Endothelial cell of hepatic sinusoid (primary cell): ENCODE measurements at regions not wholly inside any gene's neighbourhood (a gene's known extent, or its start where the extent isn't known, plus 50 kb on each side); places are given as distances from the start of the nearest gene placed in this dataset.

Experiments used
- in situ Hi-C: cut with HindIII; loops from 2 replicates; pipeline ENCODE4 v1.10.0; 2017; ENCODE audit warnings: low sequenced_read_pairs

- in situ Hi-C loops, result no loop called here
Observed at GRCh38 chr5:87885758-87886157, 382.9 kb downstream of the TMEM161B start.

- in situ Hi-C loops, result no loop called here
Observed at GRCh38 chr5:87877495-87877894, 391.1 kb downstream of the TMEM161B start.

DNA sequence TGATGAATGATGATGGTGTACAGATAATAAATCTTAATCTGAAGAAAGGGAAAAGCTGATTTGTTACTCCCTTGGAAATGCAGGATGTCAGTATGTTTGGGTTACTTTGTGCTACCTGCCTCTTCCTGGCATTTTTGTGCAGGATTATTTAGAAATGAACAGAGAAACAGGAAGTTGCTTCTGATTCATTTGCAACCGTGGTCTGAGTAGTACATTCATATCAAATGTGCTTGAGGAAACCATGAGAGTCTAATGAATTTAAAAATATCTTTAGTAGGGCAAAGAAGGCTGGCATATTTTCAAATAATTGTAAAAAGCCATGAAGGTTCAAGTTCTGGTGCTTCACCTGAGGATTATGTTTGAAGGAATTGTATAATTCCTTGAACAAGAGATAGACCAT is 391.6 kb downstream of the TMEM161B start:
- in situ Hi-C loops, result no loop called here

DNA sequence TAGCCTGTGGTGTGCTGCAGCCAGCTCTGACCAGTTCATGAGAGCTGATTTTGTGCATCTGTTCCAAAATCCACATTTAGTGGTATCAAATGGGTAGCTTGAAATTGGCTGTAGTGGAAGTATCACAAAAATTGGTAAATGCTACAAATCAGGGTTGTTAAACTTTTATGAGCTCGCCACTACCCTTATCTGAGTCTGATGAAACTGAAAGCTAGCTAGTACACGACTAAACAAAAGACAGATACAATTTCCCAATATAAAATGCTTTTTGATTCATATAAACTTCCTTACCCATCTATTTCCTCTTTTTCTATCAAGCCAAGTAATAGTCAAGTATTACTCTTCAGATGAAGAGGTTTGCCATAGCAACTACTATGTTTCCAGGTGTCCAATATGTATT is 392.0 kb downstream of the TMEM161B start:
- in situ Hi-C loops, result no loop called here

DNA sequence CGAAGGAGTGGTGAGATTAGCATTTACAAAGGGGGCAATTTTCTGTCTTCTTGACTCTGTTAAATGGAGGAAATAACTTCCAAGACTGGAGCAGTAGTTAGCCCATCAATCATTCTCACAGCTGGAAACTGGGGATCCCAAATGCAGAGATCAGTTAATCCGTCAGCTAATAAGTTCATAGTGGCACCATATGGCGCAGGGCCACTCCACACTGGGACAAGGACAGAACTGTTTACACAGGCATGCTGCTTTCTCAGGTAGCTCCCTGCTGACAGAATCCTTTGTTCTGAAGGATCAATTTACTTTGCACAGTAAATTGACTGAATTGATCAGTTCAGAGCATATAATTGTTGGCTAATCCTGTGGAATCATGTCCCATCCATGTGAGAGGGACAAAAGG is 395.7 kb downstream of the TMEM161B start:
- in situ Hi-C loops, result no loop called here

DNA sequence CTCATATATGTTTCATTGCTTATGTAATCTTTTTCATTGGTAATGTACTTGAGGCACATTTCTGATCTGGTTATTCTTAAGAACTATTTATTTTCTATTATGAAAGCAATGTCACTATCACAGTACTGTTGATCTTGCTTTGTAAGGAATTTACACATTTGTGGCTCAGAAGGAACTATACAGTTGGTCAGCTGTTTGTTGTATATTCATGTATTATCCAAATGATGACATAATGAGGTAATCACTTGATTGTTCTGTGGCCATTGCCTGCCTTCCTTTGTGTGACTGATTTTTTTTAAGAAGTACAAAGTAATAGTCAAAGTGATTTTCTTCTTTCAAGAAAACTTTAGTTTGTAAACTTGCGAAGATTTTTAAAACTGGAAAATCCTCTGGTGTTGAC is 399.9 kb downstream of the TMEM161B start:
- in situ Hi-C loops, result no loop called here

GRCh38 chr5:87867281-87867680 is 401.4 kb downstream of the TMEM161B start:
- in situ Hi-C loops, result no loop called here

DNA sequence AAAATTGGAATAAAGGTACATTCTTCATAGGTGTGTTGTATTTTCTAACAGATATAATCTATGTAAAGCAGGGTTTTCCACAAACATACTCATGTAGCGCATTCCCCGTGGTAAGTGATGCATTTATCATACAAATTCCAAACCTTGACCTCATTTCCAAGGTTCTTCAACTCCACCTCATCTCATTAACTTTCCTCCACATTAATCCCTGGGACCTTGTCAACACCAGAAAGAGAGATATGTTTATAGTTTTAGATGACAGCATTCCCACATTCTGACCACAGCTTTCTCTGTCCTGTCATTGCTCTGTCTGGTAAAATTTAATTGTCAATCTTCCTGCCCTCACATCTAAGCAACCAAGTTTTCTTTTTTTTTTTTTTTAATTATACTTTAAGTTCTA is 415.1 kb downstream of the TMEM161B start:
- in situ Hi-C loops, result no loop called here

GRCh38 chr5:87851603-87852002 is 417.0 kb downstream of the TMEM161B start:
- in situ Hi-C loops, result no loop called here

- in situ Hi-C loops, result no loop called here
Observed at GRCh38 chr5:87850843-87851242, 417.8 kb downstream of the TMEM161B start.

DNA sequence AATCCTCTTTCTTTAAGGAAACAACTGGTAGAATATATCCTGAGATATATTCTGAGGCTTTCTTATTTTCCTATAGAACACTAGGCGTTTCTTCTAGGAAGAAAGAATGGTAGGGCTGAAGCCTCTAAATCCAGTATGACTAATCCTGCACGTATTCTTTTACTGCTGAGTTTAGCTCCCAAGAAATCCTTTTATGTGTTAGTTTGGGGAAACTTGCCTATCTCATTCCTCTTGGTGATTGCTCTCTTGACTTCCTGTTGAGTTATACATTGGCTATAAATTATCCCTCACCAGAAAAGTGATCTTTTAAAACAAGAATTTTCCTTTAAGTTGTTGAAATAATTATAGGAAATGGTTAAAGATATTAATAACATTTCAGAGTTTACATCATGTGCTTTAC is 422.9 kb downstream of the TMEM161B start:
- in situ Hi-C loops, result no loop called here

GRCh38 chr5:87844866-87845265 is 423.8 kb downstream of the TMEM161B start:
- in situ Hi-C loops, result no loop called here

DNA sequence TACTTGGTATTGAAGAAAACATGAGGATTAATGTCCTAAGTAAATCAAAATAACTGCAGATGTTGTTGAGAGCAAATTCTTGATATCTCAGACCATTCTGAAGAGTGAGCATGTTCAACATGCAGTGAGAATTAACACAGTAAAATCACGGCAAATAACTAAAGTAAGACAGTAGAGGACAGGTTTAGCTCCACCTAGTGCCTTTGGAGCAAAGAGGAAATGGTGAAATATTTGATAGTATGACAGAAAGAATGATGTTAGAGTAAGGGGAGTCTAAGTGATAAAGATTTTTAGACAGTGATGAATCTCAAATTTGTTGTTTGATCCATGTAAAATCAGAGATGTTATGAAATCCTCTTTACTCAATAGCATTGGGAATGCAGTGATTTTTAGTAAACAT is 424.2 kb downstream of the TMEM161B start:
- in situ Hi-C loops, result no loop called here

DNA sequence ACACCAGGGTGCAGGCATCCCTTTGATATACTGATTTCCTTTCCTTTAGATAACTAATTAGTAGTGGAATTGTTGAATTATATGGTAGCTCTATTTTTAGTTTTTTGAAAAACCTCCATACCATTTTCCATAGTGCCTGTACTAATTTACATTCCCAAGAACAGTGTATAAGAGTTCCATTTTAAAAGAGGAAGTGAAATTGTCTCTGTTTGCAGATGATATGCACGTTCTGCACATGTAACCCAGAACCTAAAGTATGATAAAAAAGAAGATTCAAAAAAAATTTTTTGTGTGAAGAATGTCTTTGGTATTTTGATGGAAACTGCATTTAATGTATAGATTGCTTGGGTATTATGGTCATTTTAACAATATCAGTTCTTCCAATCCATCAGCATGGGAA is 424.0 kb upstream of the CCNH start:
- in situ Hi-C loops, result no loop called here

GRCh38 chr5:87831499-87831898 is 418.8 kb upstream of the CCNH start:
- in situ Hi-C loops, result no loop called here

GRCh38 chr5:87829217-87829551 is 416.5 kb upstream of the CCNH start:
- in situ Hi-C loops, result no loop called here

DNA sequence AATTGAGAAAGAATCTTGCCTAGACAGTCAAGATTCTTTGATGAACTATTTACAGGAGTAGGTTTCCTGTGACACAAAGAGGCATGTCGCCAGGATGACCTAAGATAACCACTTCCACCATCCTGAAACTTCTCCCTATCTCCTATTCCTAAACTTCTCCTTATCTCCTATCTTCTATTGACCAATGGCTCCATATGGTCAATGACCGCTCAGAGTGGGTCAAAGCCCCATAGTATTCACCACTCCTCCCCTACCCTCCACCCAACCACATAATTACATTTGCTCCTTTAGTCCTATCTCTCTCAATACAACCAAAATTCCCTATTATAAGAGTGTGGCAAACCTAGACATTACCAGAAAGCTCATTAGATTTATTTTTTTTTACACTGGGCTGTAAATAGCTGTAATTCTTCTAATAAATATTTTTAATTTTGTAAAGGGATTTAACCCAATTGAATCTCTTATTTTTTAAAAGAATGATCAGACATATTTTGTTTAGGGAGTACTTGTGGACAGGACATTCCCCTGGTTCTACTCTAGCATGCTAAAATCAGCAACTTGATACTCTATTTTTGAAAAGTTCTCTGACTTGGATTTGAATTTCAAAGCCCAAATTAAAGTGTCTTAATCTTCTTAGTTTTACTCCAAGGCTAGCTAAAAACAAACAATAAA is 416.0 kb upstream of the CCNH start:
- in situ Hi-C loops, result no loop called here

DNA sequence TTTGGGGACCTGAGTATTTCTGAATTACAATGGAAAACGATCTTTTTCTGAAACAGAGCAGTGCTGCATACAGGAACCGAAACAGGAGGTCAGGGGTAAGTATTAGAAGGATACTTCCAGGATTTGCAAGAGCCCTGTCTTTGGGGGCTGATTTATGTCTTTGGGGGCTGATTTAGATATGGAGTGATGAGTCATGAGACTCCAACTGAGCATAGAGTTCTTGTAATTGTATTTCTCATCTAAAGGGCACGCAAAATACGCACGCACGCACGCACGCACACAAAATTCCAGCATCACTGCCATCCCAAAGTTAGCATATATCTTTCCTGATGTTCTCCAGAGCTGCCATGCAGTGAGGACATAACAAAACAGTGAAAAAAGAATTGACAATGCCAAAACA is 414.8 kb upstream of the CCNH start:
- in situ Hi-C loops, result no loop called here

DNA sequence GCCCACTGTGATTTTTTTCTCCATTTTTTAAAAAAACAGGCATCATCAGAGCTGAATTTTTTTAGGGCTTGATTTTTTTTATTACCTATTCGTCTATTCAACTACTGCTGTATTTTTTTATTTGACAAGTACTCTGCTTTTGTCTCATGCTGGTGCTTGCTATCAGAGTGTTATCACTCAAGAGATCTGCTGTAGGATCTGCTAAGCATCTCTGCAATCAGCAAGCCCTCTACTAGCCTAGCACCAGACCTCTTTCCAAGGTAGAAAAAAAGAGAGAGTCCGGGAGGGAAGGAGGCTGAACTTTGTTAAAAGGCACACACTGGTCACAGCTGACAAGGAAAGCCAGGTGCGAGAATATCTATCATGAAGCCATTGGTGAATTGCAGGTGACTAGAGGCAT is 413.8 kb upstream of the CCNH start:
- in situ Hi-C loops, result no loop called here

- in situ Hi-C loops, result no loop called here
Observed at GRCh38 chr5:87825583-87825982, 412.9 kb upstream of the CCNH start.

DNA sequence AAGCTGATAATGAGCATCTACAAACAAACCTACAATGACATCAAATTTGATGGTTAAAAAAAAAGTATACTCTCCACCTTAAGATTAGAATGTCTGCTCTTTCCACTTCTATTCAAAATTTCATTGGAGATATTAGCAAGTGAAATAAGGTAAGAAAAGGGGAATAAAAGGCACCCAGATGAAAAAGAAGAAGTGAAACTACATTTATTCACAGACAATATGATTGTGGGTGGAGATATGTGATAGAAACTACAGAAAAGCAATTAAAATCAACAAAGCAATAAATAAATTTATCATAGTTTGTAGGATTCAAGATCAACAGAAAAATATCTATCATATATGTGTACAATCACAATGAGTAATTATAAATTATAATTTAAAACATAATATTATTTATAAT is 395.1 kb upstream of the CCNH start:
- in situ Hi-C loops, result no loop called here

DNA sequence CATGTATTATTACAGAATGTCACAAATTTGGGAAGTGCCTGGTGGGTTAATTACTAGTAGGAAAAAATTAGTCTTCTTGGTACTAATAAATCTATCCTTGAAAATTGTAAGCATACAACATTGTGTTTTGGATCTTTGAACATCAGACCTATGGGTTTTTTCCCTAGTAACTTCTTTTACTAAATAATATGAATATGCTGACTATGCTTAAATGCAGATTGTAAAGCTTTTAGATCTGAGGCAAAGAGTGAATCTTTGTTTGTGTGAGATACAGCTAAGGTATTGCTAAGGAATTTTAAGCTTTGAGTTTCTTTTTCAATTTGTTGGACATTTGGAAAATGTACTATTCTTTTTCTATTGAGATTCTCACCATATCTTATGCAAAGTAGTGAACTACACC is 390.6 kb upstream of the CCNH start:
- in situ Hi-C loops, result no loop called here

DNA sequence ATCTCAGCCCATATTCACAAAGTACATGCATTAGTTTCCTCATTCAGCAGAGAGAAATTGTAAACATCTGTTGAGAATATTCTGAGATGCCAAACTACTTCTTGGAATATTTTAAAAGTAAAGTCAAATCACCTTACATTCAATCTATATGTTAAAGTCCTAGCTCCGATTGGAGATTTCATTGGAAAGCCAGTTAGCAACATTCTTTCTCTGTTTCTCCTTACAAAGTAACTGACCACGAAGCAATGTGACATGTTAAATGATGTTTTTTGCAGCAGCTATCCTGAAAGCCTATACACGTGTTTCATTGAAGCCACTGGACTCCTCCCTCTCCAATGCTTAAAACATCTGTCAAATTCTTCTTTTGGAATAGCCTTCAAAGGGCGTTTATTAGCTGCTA is 379.1 kb upstream of the CCNH start:
- in situ Hi-C loops, result no loop called here

GRCh38 chr5:87788416-87788815 is 375.7 kb upstream of the CCNH start:
- in situ Hi-C loops, result no loop called here
